SH-SY5Y (cell line): ENCODE measurements at regions not wholly inside any gene's neighbourhood (a gene's known extent, or its start where the extent isn't known, plus 50 kb on each side); places are given as distances from the start of the nearest gene placed in this dataset.

Source experiments
- GATA2 ChIP-seq: IDR thresholded peaks from 2 replicates; pipeline ENCODE4 v1.6.1; 2011; ENCODE audit warnings: mild to moderate bottlenecking, low read depth, low read length
- GATA3 ChIP-seq: IDR thresholded peaks from 2 replicates; pipeline ENCODE4 v1.6.1; 2011; ENCODE audit warnings: low read depth, mild to moderate bottlenecking, low read length, moderate library complexity

- TF ChIP-seq GATA3 (no peak), GATA2 (no peak)
Measured at GRCh38 chr20:52590100-52590499, 382.1 kb upstream of the TSHZ2 start.
